ENCODE measurements at regions not wholly inside any gene's neighbourhood (a gene's known extent, or its start where the extent isn't known, plus 50 kb on each side); places are given as distances from the start of the nearest gene placed in this dataset.

- H3K9me3 Mint-ChIP-seq: peaks cover 2% of the 10 kb centered on the region
- CTCF ChIA-PET: no interaction called here
- H3K27ac Mint-ChIP-seq: no peak overlapping the region
- no peaks in the 10 kb centered on the region for H3K27me3 Mint-ChIP-seq
- H3K4me3 Mint-ChIP-seq: no peak overlapping the region
- H3K4me1 Mint-ChIP-seq: no peaks in the 10 kb centered on the region
- no peak for DNase-seq
- H3K36me3 Mint-ChIP-seq: no peaks in the 10 kb centered on the region
Measured at GRCh38 chr9:29806937-29807618, 2233.8 kb upstream of the C9orf72 start.

- no peaks in the 10 kb centered on the region for H3K27me3 Mint-ChIP-seq
Measured at GRCh38 chr9:29816954-29817703, 2243.8 kb upstream of the C9orf72 start.

GRCh38 chr9:29822458-29822857 is 2249.2 kb upstream of the C9orf72 start:
- CTCF ChIA-PET: no interaction called here
- Mint-ChIP-seq H3K4me1 (no peaks in the 10 kb centered on the region), H3K4me3 (no peak overlapping the region), H3K27ac (no peak overlapping the region), H3K27me3 (no peaks in the 10 kb centered on the region), H3K36me3 (no peaks in the 10 kb centered on the region), H3K9me3 (peaks cover 27% of the 10 kb centered on the region)
- no peak for DNase-seq

More at GRCh38 chr9:29816954-29817703, 2243.8 kb upstream of the C9orf72 start:
- Mint-ChIP-seq H3K27ac (no peak overlapping the region), H3K9me3 (peaks cover 21% of the 10 kb centered on the region), H3K36me3 (no peaks in the 10 kb centered on the region), H3K4me3 (no peak overlapping the region), H3K4me1 (no peaks in the 10 kb centered on the region)
- CTCF ChIA-PET: no interaction called here
- DNase-seq: no peak

GRCh38 chr9:29826421-29826820 is 2253.1 kb upstream of the C9orf72 start:
- Mint-ChIP-seq H3K4me1 (no peaks in the 10 kb centered on the region), H3K27me3 (no peaks in the 10 kb centered on the region), H3K4me3 (no peak overlapping the region), H3K27ac (no peak overlapping the region), H3K36me3 (no peaks in the 10 kb centered on the region), H3K9me3 (peaks cover 7% of the 10 kb centered on the region)
- CTCF ChIA-PET: no interaction called here
- no peak for DNase-seq

GRCh38 chr9:29830821-29831220 is 2257.5 kb upstream of the C9orf72 start:
- no peak for DNase-seq
- H3K27me3 Mint-ChIP-seq: no peaks in the 10 kb centered on the region
- no peak overlapping the region for H3K4me3 Mint-ChIP-seq
- no peaks in the 10 kb centered on the region for H3K36me3 Mint-ChIP-seq
- CTCF ChIA-PET: no interaction called here
- peaks cover 4% of the 10 kb centered on the region for H3K9me3 Mint-ChIP-seq
- H3K27ac Mint-ChIP-seq: no peak overlapping the region
- no peaks in the 10 kb centered on the region for H3K4me1 Mint-ChIP-seq

- no peak for DNase-seq
- Mint-ChIP-seq H3K27ac (no peak overlapping the region), H3K9me3 (no peaks in the 10 kb centered on the region), H3K4me1 (no peaks in the 10 kb centered on the region), H3K27me3 (no peaks in the 10 kb centered on the region), H3K36me3 (no peaks in the 10 kb centered on the region), H3K4me3 (no peak overlapping the region)
- CTCF ChIA-PET: no interaction called here
Measured at GRCh38 chr9:29838491-29839020, 2265.3 kb upstream of the C9orf72 start.

- Mint-ChIP-seq H3K36me3 (no peaks in the 10 kb centered on the region), H3K27ac (no peak overlapping the region), H3K4me3 (no peak overlapping the region), H3K4me1 (no peaks in the 10 kb centered on the region), H3K9me3 (peaks cover 2% of the 10 kb centered on the region), H3K27me3 (no peaks in the 10 kb centered on the region)
- DNase-seq: no peak
- CTCF ChIA-PET: no interaction called here
Measured at GRCh38 chr9:29844251-29844650, 2271.0 kb upstream of the C9orf72 start.

GRCh38 chr9:29850664-29851063 is 2277.4 kb upstream of the C9orf72 start:
- CTCF ChIA-PET: no interaction called here
- Mint-ChIP-seq H3K27me3 (no peaks in the 10 kb centered on the region), H3K4me3 (no peak overlapping the region)

GRCh38 chr9:29861803-29862202 is 2288.5 kb upstream of the C9orf72 start:
- Mint-ChIP-seq H3K9me3 (peaks cover 1% of the 10 kb centered on the region), H3K4me1 (no peaks in the 10 kb centered on the region), H3K27me3 (no peaks in the 10 kb centered on the region), H3K4me3 (no peak overlapping the region), H3K27ac (no peak overlapping the region), H3K36me3 (no peaks in the 10 kb centered on the region)
- DNase-seq: no peak
- CTCF ChIA-PET: no interaction called here

More at GRCh38 chr9:29850664-29851063, 2277.4 kb upstream of the C9orf72 start:
- Mint-ChIP-seq H3K27ac (no peak overlapping the region), H3K9me3 (no peaks in the 10 kb centered on the region), H3K4me1 (no peaks in the 10 kb centered on the region), H3K36me3 (no peaks in the 10 kb centered on the region)
- no peak for DNase-seq

- CTCF ChIA-PET: no interaction called here
- no peaks in the 10 kb centered on the region for H3K36me3 Mint-ChIP-seq
- DNase-seq: no peak
Measured at GRCh38 chr9:29865764-29866313, 2292.6 kb upstream of the C9orf72 start.

GRCh38 chr9:29866556-29866955 is 2293.3 kb upstream of the C9orf72 start:
- peaks cover 1% of the 10 kb centered on the region for H3K9me3 Mint-ChIP-seq
- H3K4me3 Mint-ChIP-seq: no peak overlapping the region
- H3K27me3 Mint-ChIP-seq: no peaks in the 10 kb centered on the region
- CTCF ChIA-PET: no interaction called here
- H3K27ac Mint-ChIP-seq: no peak overlapping the region
- no peaks in the 10 kb centered on the region for H3K36me3 Mint-ChIP-seq
- H3K4me1 Mint-ChIP-seq: no peaks in the 10 kb centered on the region
- no peak for DNase-seq

More at GRCh38 chr9:29865764-29866313, 2292.6 kb upstream of the C9orf72 start:
- H3K9me3 Mint-ChIP-seq: peaks cover 1% of the 10 kb centered on the region
- no peaks in the 10 kb centered on the region for H3K27me3 Mint-ChIP-seq
- H3K27ac Mint-ChIP-seq: no peak overlapping the region
- no peak overlapping the region for H3K4me3 Mint-ChIP-seq
- H3K4me1 Mint-ChIP-seq: no peaks in the 10 kb centered on the region

- no peaks in the 10 kb centered on the region for H3K4me1 Mint-ChIP-seq
- no peak overlapping the region for H3K27ac Mint-ChIP-seq
- CTCF ChIA-PET: no interaction called here
- no peaks in the 10 kb centered on the region for H3K9me3 Mint-ChIP-seq
- no peak for DNase-seq
- no peaks in the 10 kb centered on the region for H3K36me3 Mint-ChIP-seq
- no peaks in the 10 kb centered on the region for H3K27me3 Mint-ChIP-seq
- no peak overlapping the region for H3K4me3 Mint-ChIP-seq
Measured at GRCh38 chr9:29873579-29873978, 2300.3 kb upstream of the C9orf72 start.

GRCh38 chr9:29875547-29875946 is 2302.3 kb upstream of the C9orf72 start:
- CTCF ChIA-PET: no interaction called here
- Mint-ChIP-seq H3K27me3 (no peaks in the 10 kb centered on the region), H3K4me1 (no peaks in the 10 kb centered on the region), H3K27ac (no peak overlapping the region), H3K4me3 (no peak overlapping the region), H3K9me3 (no peaks in the 10 kb centered on the region), H3K36me3 (no peaks in the 10 kb centered on the region)
- no peak for DNase-seq

GRCh38 chr9:29882767-29883166 is 2309.5 kb upstream of the C9orf72 start:
- Mint-ChIP-seq H3K9me3 (no peaks in the 10 kb centered on the region), H3K27ac (no peak overlapping the region), H3K27me3 (no peaks in the 10 kb centered on the region), H3K4me1 (no peaks in the 10 kb centered on the region), H3K4me3 (no peak overlapping the region), H3K36me3 (no peaks in the 10 kb centered on the region)
- no peak for DNase-seq
- CTCF ChIA-PET: no interaction called here

GRCh38 chr9:29906065-29906464 is 2332.8 kb upstream of the C9orf72 start:
- no peak overlapping the region for H3K4me3 Mint-ChIP-seq
- no peaks in the 10 kb centered on the region for H3K9me3 Mint-ChIP-seq
- H3K27ac Mint-ChIP-seq: no peak overlapping the region
- no peaks in the 10 kb centered on the region for H3K4me1 Mint-ChIP-seq
- DNase-seq: no peak
- CTCF ChIA-PET: no interaction called here
- no peaks in the 10 kb centered on the region for H3K36me3 Mint-ChIP-seq
- H3K27me3 Mint-ChIP-seq: no peaks in the 10 kb centered on the region

All from activated naive CD4-positive, alpha-beta T cell treated with anti-CD3 and anti-CD28 coated beads, Interleukin-2, amount 10 ng/mL, durations not matched to agents 7 days and 5 days (primary cell).